T-cell (primary cell): ENCODE measurements at regions not wholly inside any gene's neighbourhood (a gene's known extent, or its start where the extent isn't known, plus 50 kb on each side); places are given as distances from the start of the nearest gene placed in this dataset.

Experiments
- ATAC-seq, 4 experiments: fragments of 200-7000 bp in 3 of 4; fragments of 150-1000 bp in 1 of 4; cut with Tn5 transposase; replicated peaks in 1 of 4; 1 replicate in 3 of 4; 2 replicates in 1 of 4; pipeline ENCODE4 v1.10.0; 2021; ENCODE audit warnings: moderate library complexity in 3 of 4, mild to moderate bottlenecking in 2 of 4, moderate number of reproducible peaks in 1 of 4
- CTCF ChIA-PET, 2 donors: fragments of 300-600 bp; sonication (Branson Sonifier 250); formaldehyde crosslinking; loops; one replicate each; lab custom pipeline; 2022; ENCODE audit warnings: antibody characterized with exemption in 2 of 2; lab: Charles Lee
- POLR2A ChIA-PET, 2 donors: fragments of 300-600 bp; sonication (Branson Sonifier 250); formaldehyde crosslinking; loops; one replicate each; lab custom pipeline; 2022; ENCODE audit warnings: antibody characterized with exemption in 2 of 2; lab: Charles Lee
- DNase-seq, 35 experiments: peaks; one replicate each; pipeline versions ENCODE4 v3.0.0 to v3.0.0-alpha.2; 2013 to 2023
- H3K27ac ChIP-seq: one replicate; pipeline ENCODE4 v1.5.1; 2013; ENCODE audit warnings: low read length
- H3K27me3 ChIP-seq, 2 experiments: replicated peaks in 1 of 2; 1 replicate in 1 of 2; 2 replicates in 1 of 2; pipeline versions ENCODE4 v1.6.1 to v1.7.0; 2013; ENCODE audit warnings: low read length in 1 of 2, mixed read lengths in 1 of 2; ENCODE audit not compliant: control insufficient read depth in 2 of 2, insufficient read depth in 2 of 2; ENCODE audit errors: extremely low read depth in 1 of 2
- H3K36me3 ChIP-seq, 2 donors: 1 replicate in 1 of 2; 2 replicates in 1 of 2; pipeline versions ENCODE4 v1.6.1 to v1.7.0; 2013; ENCODE audit warnings: low read length in 1 of 2; ENCODE audit not compliant: control insufficient read depth in 2 of 2, insufficient read depth in 1 of 2; ENCODE audit errors: extremely low read depth in 1 of 2
- H3K4me1 ChIP-seq, 2 experiments: 1 replicate in 1 of 2; 2 replicates in 1 of 2; pipeline versions ENCODE4 v1.6.1 to v1.7.0; 2013; ENCODE audit warnings: low read length in 2 of 2, mixed read lengths in 1 of 2; ENCODE audit not compliant: insufficient read depth in 2 of 2, control insufficient read depth in 1 of 2; ENCODE audit errors: extremely low read depth in 1 of 2
- H3K4me3 ChIP-seq, 2 donors: 1 replicate in 1 of 2; 2 replicates in 1 of 2; pipeline versions ENCODE4 v1.5.1 to v1.7.0; 2013; ENCODE audit warnings: mild to moderate bottlenecking in 2 of 2, low read length in 1 of 2, moderate library complexity in 1 of 2; ENCODE audit not compliant: control insufficient read depth in 1 of 2; ENCODE audit errors: extremely low read depth in 1 of 2
- H3K9me3 ChIP-seq: 2 replicates; pipeline ENCODE4 v1.7.0; 2013
- H3K27ac Mint-ChIP-seq, 2 donors: one replicate each; pipeline ENCODE4 v1.8.0; 2020 to 2021; ENCODE audit warnings: mild to moderate bottlenecking in 2 of 2, mixed read lengths in 2 of 2
- H3K27me3 Mint-ChIP-seq, 2 donors: one replicate each; pipeline ENCODE4 v1.8.0; 2021 to 2022; ENCODE audit warnings: mixed read lengths in 2 of 2
- H3K36me3 Mint-ChIP-seq: one replicate; pipeline ENCODE4 v1.8.0; 2021; ENCODE audit warnings: mixed read lengths
- H3K4me1 Mint-ChIP-seq, 3 donors: one replicate each; pipeline ENCODE4 v1.8.0; 2020 to 2022; ENCODE audit warnings: mixed read lengths in 3 of 3, mild to moderate bottlenecking in 1 of 3
- H3K4me3 Mint-ChIP-seq, 3 donors: one replicate each; pipeline ENCODE4 v1.8.0; 2020 to 2022; ENCODE audit warnings: mild to moderate bottlenecking in 3 of 3, mixed read lengths in 3 of 3, moderate library complexity in 3 of 3
- H3K9me3 Mint-ChIP-seq, 3 donors: one replicate each; pipeline ENCODE4 v1.8.0; 2020 to 2022; ENCODE audit warnings: mixed read lengths in 3 of 3
- WGBS: methylation state at CpG from one replicate; pipeline ENCODE4 v1.1.5; 2013; ENCODE audit warnings: missing lambda C conversion rate; ENCODE audit not compliant: insufficient coverage; 5-methylcytosine and 5-hydroxymethylcytosine counted together

DNA sequence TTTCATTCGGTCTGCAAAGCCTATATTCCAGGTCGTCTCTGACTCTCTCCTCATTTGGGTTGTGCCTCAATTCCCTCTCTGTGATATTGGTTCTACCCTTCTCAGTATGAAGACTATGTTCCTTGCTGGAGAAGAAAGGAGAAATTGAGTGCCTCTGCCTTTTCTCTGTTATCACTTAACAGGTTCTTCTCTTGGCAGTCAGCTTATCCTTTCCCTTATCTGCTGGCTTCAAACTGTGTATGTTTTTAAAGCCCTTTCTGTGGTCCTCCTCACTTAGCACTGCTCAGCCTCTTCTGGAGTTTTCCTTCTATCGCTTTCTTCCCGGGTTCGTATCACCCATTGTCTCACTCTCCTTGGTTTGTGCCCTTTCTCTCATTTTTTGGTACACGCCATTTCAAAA lies 65.3 kb upstream of the FSTL1 start:
- no CpG with 5 or more reads among the region's 6 CpGs for whole genome bisulfite sequencing
- DNase-seq (no peak), ATAC-seq (no peak)
- H3K9me3 Mint-ChIP-seq = no peaks in the 10 kb centered on the region
- H3K27ac ChIP-seq = no peak overlapping the region
- H3K4me1 Mint-ChIP-seq = no peaks in the 10 kb centered on the region
- H3K4me3 Mint-ChIP-seq = no peak overlapping the region
- no peak overlapping the region for H3K27ac Mint-ChIP-seq
- no peaks in the 10 kb centered on the region for H3K36me3 ChIP-seq
- H3K4me3 ChIP-seq = no peak overlapping the region
- H3K9me3 ChIP-seq = no peaks in the 10 kb centered on the region
- no peaks in the 10 kb centered on the region for H3K27me3 ChIP-seq
- peaks cover 17 to 30% of the 10 kb centered on the region in 2 donors for H3K27me3 Mint-ChIP-seq
- no peaks in the 10 kb centered on the region for H3K4me1 ChIP-seq
- no peaks in the 10 kb centered on the region for H3K36me3 Mint-ChIP-seq
- ChIA-PET CTCF (no interaction called here), POLR2A (no interaction called here)

DNA sequence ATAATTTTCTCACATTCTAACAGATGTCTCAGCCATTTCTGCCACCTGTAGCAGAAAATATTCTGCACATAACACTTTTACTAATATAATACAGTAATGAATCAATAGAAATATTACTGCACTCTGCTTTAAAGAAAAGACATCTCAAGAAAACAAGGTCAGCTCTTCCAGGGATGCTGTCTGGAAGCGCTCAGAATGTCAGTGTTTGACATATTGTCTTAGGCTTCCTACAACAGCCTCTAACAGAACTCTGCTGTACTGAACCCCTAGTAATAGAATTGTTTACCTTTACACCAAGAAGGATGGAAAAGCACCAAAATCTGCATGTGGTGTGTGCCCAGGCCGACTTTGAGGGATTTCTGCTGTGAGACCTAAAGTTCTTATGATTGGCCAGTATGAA lies 61.9 kb upstream of the FSTL1 start:
- Histone ChIP-seq H3K36me3 (no peaks in the 10 kb centered on the region), H3K4me3 (no peak overlapping the region), H3K9me3 (no peaks in the 10 kb centered on the region), H3K27ac (no peak overlapping the region), H3K27me3 (no peaks in the 10 kb centered on the region), H3K4me1 (no peaks in the 10 kb centered on the region)
- DNase-seq (no peak), ATAC-seq (no peak)
- Mint-ChIP-seq H3K36me3 (no peaks in the 10 kb centered on the region), H3K9me3 (no peaks in the 10 kb centered on the region), H3K4me1 (no peaks in the 10 kb centered on the region), H3K27me3 (peaks cover 27 to 31% of the 10 kb centered on the region in 2 donors), H3K27ac (no peak overlapping the region), H3K4me3 (no peak overlapping the region)
- POLR2A ChIA-PET = no interaction called here
- CTCF ChIA-PET = no interaction called here
- 44% methylated on average over 1 of the region's 2 CpGs for WGBS

DNA sequence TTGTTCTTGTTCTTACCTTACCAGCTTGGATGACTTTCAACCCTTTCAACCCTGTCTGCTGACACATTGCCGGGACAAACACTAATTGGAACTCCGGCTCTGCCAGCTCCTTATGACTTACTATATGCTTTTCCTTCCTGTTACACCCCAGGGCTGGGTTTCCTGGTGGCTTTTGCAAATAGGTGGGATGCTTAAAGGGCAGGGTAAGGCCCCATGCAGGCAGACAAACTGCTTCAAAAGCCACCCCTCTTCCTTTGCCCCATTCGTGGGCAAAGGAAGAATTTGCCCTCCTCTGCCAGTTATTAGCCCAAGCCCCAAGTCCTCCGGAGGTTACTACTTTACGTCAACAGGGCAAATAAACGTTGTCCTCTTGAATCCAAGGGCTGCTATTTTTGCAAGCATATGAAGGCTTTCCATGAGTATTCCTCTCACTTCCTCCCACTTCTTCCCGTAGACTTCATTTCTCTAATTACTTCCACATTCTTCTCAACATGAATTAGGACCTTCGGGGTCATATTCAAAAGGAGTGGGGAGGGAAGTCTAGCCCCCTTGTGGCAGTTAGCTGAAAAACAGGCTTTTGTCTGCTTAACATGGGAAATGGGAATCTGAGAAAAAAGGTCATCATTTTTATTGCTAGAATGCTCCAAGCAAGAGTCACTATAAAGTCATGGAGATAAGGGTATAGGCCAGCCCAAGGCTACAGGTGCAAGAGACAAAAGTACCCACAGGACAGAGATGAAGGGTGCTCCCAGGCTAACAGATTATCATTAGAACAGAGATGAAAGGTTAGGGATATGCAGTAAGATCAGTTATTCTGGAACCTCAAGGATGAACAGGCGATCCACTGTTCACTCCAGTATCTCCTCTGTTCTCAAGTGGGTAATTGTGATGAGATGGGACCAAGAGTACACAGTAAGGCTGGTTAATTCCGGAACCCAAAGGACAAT lies 56.3 kb upstream of the FSTL1 start:
- Mint-ChIP-seq H3K4me1 (no peaks in the 10 kb centered on the region), H3K9me3 (no peaks in the 10 kb centered on the region), H3K36me3 (no peaks in the 10 kb centered on the region), H3K27me3 (peaks cover 32 to 36% of the 10 kb centered on the region in 2 donors), H3K4me3 (no peak overlapping the region), H3K27ac (no peak overlapping the region)
- Histone ChIP-seq H3K4me3 (no peak overlapping the region), H3K27me3 (no peaks in the 10 kb centered on the region), H3K4me1 (no peaks in the 10 kb centered on the region), H3K27ac (no peak overlapping the region), H3K9me3 (no peaks in the 10 kb centered on the region), H3K36me3 (no peaks in the 10 kb centered on the region)
- POLR2A ChIA-PET = no interaction called here
- ATAC-seq (no peak), DNase-seq (peak in 3 of 35 experiments; percentile 1 to 25 (median 3))
- 57% methylated on average over 4 of the region's 10 CpGs for WGBS
- CTCF ChIA-PET = no interaction called here

DNA sequence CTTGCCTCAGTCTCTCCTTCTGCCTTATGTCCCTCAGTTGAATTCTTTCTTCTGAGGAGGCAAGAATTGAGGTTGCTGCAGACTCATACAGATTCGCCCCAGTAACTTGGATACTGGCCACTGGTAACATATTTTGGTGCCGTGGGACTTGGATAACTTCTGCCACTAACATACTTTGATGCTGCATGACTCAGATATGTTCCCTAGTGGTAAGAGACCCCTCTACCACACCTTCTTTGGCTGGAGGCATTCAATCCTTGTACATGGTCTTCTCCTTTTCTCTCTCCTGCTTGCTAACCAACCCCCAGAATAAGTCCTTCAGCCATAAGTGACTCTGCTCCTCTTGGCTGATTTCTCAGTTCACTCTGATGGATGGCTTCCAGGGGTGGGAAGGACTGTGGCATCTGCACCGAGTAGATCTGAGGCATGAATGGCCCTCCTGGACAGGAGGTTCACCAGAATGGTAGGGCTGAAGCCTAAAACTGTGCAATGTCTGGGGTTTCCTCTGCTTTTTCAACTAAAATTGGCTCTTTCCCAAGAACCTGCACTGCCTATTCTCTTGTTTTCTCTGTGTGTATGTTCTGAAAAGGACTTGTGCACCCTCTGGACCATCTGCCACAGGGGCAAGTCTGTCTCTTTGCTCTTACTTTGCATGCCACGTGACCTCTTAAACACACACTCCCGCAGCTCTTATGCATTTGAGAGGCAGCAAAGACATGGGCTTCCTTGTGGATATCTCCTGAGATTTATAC lies 55.5 kb upstream of the FSTL1 start:
- no peak for ATAC-seq
- no peaks in the 10 kb centered on the region for H3K9me3 ChIP-seq
- no peak for DNase-seq
- WGBS = 71% methylated on average over 2 of the region's 5 CpGs
- H3K4me1 ChIP-seq = no peaks in the 10 kb centered on the region
- no peak overlapping the region for H3K4me3 ChIP-seq
- ChIA-PET CTCF (no interaction called here), POLR2A (no interaction called here)
- no peaks in the 10 kb centered on the region for H3K36me3 Mint-ChIP-seq
- no peak overlapping the region for H3K4me3 Mint-ChIP-seq
- no peaks in the 10 kb centered on the region for H3K36me3 ChIP-seq
- no peaks in the 10 kb centered on the region for H3K27me3 ChIP-seq
- peaks cover 28 to 32% of the 10 kb centered on the region in 2 donors for H3K27me3 Mint-ChIP-seq
- no peaks in the 10 kb centered on the region for H3K9me3 Mint-ChIP-seq
- H3K4me1 Mint-ChIP-seq = no peaks in the 10 kb centered on the region
- H3K27ac ChIP-seq = no peak overlapping the region
- H3K27ac Mint-ChIP-seq = no peak overlapping the region

DNA sequence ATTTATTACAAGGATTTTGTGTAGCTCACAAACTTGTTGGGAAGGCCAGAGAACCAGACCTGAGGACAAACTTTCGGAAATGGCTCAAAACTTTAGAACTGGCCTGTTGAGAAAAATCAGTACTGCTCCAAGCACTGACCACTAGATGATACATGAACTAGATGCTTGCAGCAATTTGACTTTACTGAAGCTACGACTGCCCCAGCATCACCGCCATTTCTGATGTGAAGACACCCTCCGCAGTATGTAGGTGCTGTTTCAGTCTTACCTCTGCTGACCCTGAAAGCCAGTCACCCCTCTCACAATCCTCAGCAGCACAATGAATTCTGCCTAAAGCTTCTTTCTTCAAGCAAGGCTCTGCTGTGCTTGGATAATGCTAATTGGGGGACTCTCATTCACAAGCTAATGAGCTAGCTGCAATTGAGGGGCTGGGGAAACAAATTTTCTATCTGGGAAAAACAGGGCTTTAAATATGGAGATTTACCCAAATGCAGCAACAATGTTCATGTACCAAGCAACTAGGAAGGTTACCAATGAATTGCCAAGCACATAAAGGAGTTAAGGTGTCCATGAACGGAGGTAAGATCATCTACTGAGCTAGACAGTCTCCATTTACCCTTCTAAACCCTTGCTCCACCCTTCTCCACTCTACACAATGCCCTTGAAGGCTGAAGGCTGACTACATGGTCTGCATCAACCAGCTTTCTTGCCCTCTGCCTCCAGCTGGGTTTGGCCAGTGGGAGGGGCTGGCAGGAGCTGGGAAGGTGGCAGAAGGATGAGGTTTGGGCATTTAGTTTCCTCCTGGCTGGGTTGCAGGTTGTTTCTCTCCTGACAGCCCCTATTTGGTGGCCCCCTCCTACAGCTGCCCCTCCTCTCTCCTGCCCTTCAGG lies 53.2 kb upstream of the FSTL1 start:
- H3K4me3 Mint-ChIP-seq = no peak overlapping the region
- no peaks in the 10 kb centered on the region for H3K36me3 Mint-ChIP-seq
- H3K27ac ChIP-seq = no peak overlapping the region
- no peaks in the 10 kb centered on the region for H3K36me3 ChIP-seq
- H3K4me1 Mint-ChIP-seq = no peaks in the 10 kb centered on the region
- ChIA-PET POLR2A (no interaction called here), CTCF (interaction anchor here in 1 of 2 donors (0.6 kb wide), 1 partner anchor 67 kb away, joined by 3 read pairs; no protein-coding TSS in a partner anchor)
- DNase-seq (no peak), ATAC-seq (no peak)
- 100% methylated on average over 2 of the region's 5 CpGs for WGBS
- H3K4me3 ChIP-seq = no peak overlapping the region
- H3K27me3 ChIP-seq = no peaks in the 10 kb centered on the region
- H3K27me3 Mint-ChIP-seq = peaks cover 27 to 29% of the 10 kb centered on the region in 2 donors
- H3K4me1 ChIP-seq = no peaks in the 10 kb centered on the region
- H3K9me3 ChIP-seq = no peaks in the 10 kb centered on the region
- no peak overlapping the region for H3K27ac Mint-ChIP-seq
- H3K9me3 Mint-ChIP-seq = no peaks in the 10 kb centered on the region

DNA sequence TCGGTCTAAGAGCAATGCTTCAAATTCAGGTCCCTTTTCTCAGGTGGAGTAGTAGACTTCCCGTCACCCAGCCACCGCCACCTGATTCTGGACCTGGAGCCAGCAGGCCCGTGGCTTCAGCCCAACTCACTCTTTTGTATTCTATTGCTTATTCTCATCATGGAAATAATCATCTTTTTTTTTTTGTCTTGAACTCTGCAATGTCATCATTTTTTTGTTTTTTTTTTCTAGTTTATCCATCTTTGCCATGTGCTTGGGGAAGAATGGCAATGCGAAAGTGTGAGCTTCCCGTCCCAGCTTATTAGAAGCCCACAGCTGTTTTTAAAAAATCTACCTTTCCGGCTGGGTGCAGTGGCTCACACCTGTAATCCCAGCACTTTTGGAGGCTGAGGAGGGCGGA lies 51.3 kb upstream of the FSTL1 start:
- ChIA-PET CTCF (interaction anchor here in 1 of 2 donors (0.7 kb wide), 1 partner anchor 180 kb away, joined by 4 read pairs; no protein-coding TSS in a partner anchor), POLR2A (no interaction called here)
- no peaks in the 10 kb centered on the region for H3K4me1 Mint-ChIP-seq
- no peaks in the 10 kb centered on the region for H3K9me3 Mint-ChIP-seq
- ATAC-seq (no peak), DNase-seq (no peak)
- peaks cover 11 to 13% of the 10 kb centered on the region in 2 donors for H3K27me3 Mint-ChIP-seq
- no peak overlapping the region for H3K4me3 Mint-ChIP-seq
- no peaks in the 10 kb centered on the region for H3K9me3 ChIP-seq
- no peak overlapping the region for H3K27ac Mint-ChIP-seq
- H3K27me3 ChIP-seq = no peaks in the 10 kb centered on the region
- H3K4me3 ChIP-seq = no peak overlapping the region
- WGBS = 100% methylated on average over 4 of the region's 8 CpGs
- H3K27ac ChIP-seq = no peak overlapping the region
- no peaks in the 10 kb centered on the region for H3K36me3 Mint-ChIP-seq
- no peaks in the 10 kb centered on the region for H3K4me1 ChIP-seq
- H3K36me3 ChIP-seq = no peaks in the 10 kb centered on the region
